ENCODE measurements at regions not wholly inside any gene's neighbourhood (a gene's known extent, or its start where the extent isn't known, plus 50 kb on each side); places are given as distances from the start of the nearest gene placed in this dataset.

DNA sequence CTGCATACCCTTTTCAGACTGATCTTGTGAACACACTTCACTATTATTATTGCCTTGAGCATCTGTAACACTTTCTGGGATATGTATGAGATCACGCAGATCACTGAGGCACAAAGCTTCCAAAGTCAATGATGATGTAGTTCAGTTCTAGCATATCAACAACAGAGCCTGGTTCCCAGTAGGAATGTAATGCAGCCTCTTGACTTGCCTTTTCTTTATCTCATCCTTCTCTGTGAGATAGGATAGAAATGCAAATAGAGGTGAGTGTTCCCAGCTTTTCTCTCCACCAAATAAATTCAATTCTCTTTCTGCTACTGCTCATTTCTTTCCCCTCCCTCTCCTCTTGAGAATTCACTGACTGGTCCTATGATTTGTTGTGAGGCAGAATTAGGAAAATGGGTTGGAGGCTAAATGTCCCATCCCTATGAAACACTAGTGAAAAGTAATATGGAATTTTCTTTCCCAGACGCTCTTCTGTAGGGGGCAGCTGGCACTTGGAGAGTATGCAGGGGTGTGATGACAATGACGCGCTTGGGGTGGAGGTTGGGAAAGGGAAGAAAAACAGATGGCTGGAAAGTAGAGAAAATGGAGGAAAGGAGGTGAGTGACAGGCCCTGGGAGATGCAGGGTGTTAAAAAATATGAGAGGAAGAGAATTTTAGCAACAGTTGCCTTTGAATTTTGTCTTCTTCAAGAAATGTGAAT, 96.0 kb upstream of the TMTC1 start:
- H3K4me3 ChIP-seq (ENCODE audit: low read length, poor library complexity, severe bottlenecking), result no peak overlapping the region
- H3K4me2 ChIP-seq (ENCODE audit: low read depth, low read length, poor library complexity, severe bottlenecking), result no peak overlapping the region

DNA sequence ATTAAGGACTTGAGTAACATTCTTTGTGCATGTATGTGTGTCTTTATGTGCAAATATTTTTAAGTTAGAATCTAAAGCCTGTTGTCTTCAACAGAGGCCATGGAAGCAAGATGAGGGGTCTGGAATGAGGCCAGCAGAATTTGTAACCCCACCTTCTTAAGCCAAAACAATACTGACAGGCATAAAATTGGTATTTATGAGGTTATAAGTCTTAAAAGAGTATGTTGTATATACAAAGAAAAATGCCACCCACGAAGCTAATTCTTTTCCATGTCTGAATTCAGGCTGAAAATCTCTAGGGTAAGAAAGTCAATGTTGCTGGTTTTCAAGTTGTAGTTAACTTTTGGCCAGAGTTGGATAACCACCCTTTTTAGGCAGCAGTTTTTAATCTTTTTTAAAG, 86.2 kb upstream of the TMTC1 start:
- H3K9me2 ChIP-seq (replicated peaks; ENCODE audit: low read depth, low read length), result no peaks in the 10 kb centered on the region
- H3K79me2 ChIP-seq (ENCODE audit: insufficient read depth, low read length), result no peaks in the 10 kb centered on the region
- no peaks in the 10 kb centered on the region for H4K20me1 ChIP-seq (ENCODE audit: insufficient read depth, low read length, poor library complexity, severe bottlenecking)
- H2AFZ ChIP-seq (ENCODE audit: low read length), result no peak overlapping the region
- H3F3A ChIP-seq (ENCODE audit: low read depth), result no peaks in the 10 kb centered on the region
- H3K9ac ChIP-seq (ENCODE audit: low read depth, low read length, poor library complexity, severe bottlenecking), result no peak overlapping the region
- H3K4me3 ChIP-seq (ENCODE audit: low read length, poor library complexity, severe bottlenecking), result no peak overlapping the region
- no peaks in the 10 kb centered on the region for H3K27me3 ChIP-seq (ENCODE audit: insufficient read depth, low read length, poor library complexity, severe bottlenecking)
- H3K9me3 ChIP-seq (ENCODE audit: insufficient read depth, low read depth, low read length), result no peaks in the 10 kb centered on the region
- no peaks in the 10 kb centered on the region for H3K36me3 ChIP-seq (ENCODE audit: insufficient read depth, low read length)
- no peak for TF ChIP-seq EZH2phosphoT487 (IDR thresholded peaks at IDR 0.05; ENCODE audit: borderline replicate concordance)
- TF ChIP-seq, protein P1, sequence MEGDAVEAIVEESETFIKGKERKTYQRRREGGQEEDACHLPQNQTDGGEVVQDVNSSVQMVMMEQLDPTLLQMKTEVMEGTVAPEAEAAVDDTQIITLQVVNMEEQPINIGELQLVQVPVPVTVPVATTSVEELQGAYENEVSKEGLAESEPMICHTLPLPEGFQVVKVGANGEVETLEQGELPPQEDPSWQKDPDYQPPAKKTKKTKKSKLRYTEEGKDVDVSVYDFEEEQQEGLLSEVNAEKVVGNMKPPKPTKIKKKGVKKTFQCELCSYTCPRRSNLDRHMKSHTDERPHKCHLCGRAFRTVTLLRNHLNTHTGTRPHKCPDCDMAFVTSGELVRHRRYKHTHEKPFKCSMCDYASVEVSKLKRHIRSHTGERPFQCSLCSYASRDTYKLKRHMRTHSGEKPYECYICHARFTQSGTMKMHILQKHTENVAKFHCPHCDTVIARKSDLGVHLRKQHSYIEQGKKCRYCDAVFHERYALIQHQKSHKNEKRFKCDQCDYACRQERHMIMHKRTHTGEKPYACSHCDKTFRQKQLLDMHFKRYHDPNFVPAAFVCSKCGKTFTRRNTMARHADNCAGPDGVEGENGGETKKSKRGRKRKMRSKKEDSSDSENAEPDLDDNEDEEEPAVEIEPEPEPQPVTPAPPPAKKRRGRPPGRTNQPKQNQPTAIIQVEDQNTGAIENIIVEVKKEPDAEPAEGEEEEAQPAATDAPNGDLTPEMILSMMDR (conservative IDR thresholded peaks at IDR 0.05; ENCODE audit: low read length), result no peak
- H3K4me2 ChIP-seq (ENCODE audit: low read depth, low read length, poor library complexity, severe bottlenecking), result no peak overlapping the region
- H3K4me1 ChIP-seq (ENCODE audit: insufficient read depth, low read length, poor library complexity, severe bottlenecking), result no peaks in the 10 kb centered on the region

More for the DNA sequence above, 96.0 kb upstream of the TMTC1 start:
- no peak overlapping the region for H3K9ac ChIP-seq (ENCODE audit: low read depth, low read length, poor library complexity, severe bottlenecking)
- H3K79me2 ChIP-seq (ENCODE audit: insufficient read depth, low read length), result no peaks in the 10 kb centered on the region
- H3K36me3 ChIP-seq (ENCODE audit: insufficient read depth, low read length), result no peaks in the 10 kb centered on the region
- no peaks in the 10 kb centered on the region for H3K9me3 ChIP-seq (ENCODE audit: insufficient read depth, low read depth, low read length)
- no peak overlapping the region for H2AFZ ChIP-seq (ENCODE audit: low read length)
- no peaks in the 10 kb centered on the region for H3F3A ChIP-seq (ENCODE audit: low read depth)
- no peaks in the 10 kb centered on the region for H3K9me2 ChIP-seq (replicated peaks; ENCODE audit: low read depth, low read length)
- H4K20me1 ChIP-seq (ENCODE audit: insufficient read depth, low read length, poor library complexity, severe bottlenecking), result no peaks in the 10 kb centered on the region
- no peak for TF ChIP-seq EZH2phosphoT487 (IDR thresholded peaks at IDR 0.05; ENCODE audit: borderline replicate concordance)
- TF ChIP-seq, protein P1 (conservative IDR thresholded peaks at IDR 0.05; ENCODE audit: low read length), result no peak
- no peaks in the 10 kb centered on the region for H3K4me1 ChIP-seq (ENCODE audit: insufficient read depth, low read length, poor library complexity, severe bottlenecking)
- H3K27me3 ChIP-seq (ENCODE audit: insufficient read depth, low read length, poor library complexity, severe bottlenecking), result no peaks in the 10 kb centered on the region

DNA sequence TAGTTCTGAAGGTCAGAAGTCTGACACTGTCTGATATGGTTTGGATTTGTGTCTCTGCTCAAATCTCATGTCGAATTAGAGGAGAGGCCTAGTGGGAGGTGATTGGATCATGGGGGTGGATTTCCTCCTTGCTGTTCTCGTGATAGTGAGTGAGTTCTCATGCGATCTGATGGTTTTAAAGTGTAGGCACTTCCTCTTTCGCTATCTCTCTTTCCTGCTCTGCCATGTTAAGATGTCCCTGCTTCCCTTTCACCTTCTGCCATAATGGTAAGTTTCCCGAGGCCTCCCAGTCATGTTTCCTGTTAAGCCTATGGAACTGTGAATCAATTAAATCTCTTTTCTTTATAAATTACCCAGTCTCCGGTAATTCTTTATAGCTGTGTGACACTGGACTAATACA, 84.1 kb upstream of the TMTC1 start:
- no peak overlapping the region for H3K4me3 ChIP-seq (ENCODE audit: low read length, poor library complexity, severe bottlenecking)
- H3K79me2 ChIP-seq (ENCODE audit: insufficient read depth, low read length), result no peaks in the 10 kb centered on the region
- no peak overlapping the region for H3K4me2 ChIP-seq (ENCODE audit: low read depth, low read length, poor library complexity, severe bottlenecking)
- no peaks in the 10 kb centered on the region for H4K20me1 ChIP-seq (ENCODE audit: insufficient read depth, low read length, poor library complexity, severe bottlenecking)
- no peaks in the 10 kb centered on the region for H3K27me3 ChIP-seq (ENCODE audit: insufficient read depth, low read length, poor library complexity, severe bottlenecking)
- no peak overlapping the region for H3K9ac ChIP-seq (ENCODE audit: low read depth, low read length, poor library complexity, severe bottlenecking)
- no peaks in the 10 kb centered on the region for H3K9me3 ChIP-seq (ENCODE audit: insufficient read depth, low read depth, low read length)
- no peaks in the 10 kb centered on the region for H3K9me2 ChIP-seq (replicated peaks; ENCODE audit: low read depth, low read length)
- H2AFZ ChIP-seq (ENCODE audit: low read length), result no peak overlapping the region
- H3K36me3 ChIP-seq (ENCODE audit: insufficient read depth, low read length), result no peaks in the 10 kb centered on the region
- no peaks in the 10 kb centered on the region for H3K4me1 ChIP-seq (ENCODE audit: insufficient read depth, low read length, poor library complexity, severe bottlenecking)
- no peaks in the 10 kb centered on the region for H3F3A ChIP-seq (ENCODE audit: low read depth)
- no peak for TF ChIP-seq EZH2phosphoT487 (IDR thresholded peaks at IDR 0.05; ENCODE audit: borderline replicate concordance)
- TF ChIP-seq, protein P1 (conservative IDR thresholded peaks at IDR 0.05; ENCODE audit: low read length), result no peak

All from Loucy (cell line).